DND-41 (cell line): ENCODE measurements at regions not wholly inside any gene's neighbourhood (a gene's known extent, or its start where the extent isn't known, plus 50 kb on each side); places are given as distances from the start of the nearest gene placed in this dataset.

Source experiments
- CTCF ChIP-seq: IDR thresholded peaks from 2 replicates; pipeline ENCODE4 v1.5.1; 2012; ENCODE audit warnings: borderline replicate concordance, low read length, moderate library complexity, mild to moderate bottlenecking; ENCODE audit not compliant: poor library complexity, severe bottlenecking; ENCODE audit errors: extremely low read depth
- EZH2 ChIP-seq: IDR thresholded peaks from 3 replicates; pipeline ENCODE4 v1.6.1; 2012; ENCODE audit warnings: borderline replicate concordance, low read depth, mild to moderate bottlenecking, moderate library complexity, low read length, inconsistent platforms; ENCODE audit not compliant: severe bottlenecking

GRCh38 chr17:71033336-71033735 is 864.0 kb downstream of the KCNJ2 start:
- TF ChIP-seq CTCF (no peak), EZH2 (no peak)
